A673 (cell line): ENCODE measurements at regions not wholly inside any gene's neighbourhood (a gene's known extent, or its start where the extent isn't known, plus 50 kb on each side); places are given as distances from the start of the nearest gene placed in this dataset.

ENCODE experiments used
- BruUV-seq: library from RNA; stranded (reverse); fragments of 400-500 nt; replicated peaks from 2 replicates; lab custom pipeline; 2021; lab: Mats Ljungman, UMichigan
- CTCF ChIA-PET: fragments of 300-600 bp; sonication (Branson Sonifier 250); formaldehyde crosslinking; loops from one replicate; lab custom pipeline; 2022; ENCODE audit warnings: antibody characterized with exemption; lab: Charles Lee
- POLR2A ChIA-PET: fragments of 300-600 bp; sonication (Branson Sonifier 250); formaldehyde crosslinking; loops from one replicate; lab custom pipeline; 2022; ENCODE audit warnings: antibody characterized with exemption; ENCODE audit not compliant: low non-redundant PET; lab: Charles Lee
- DNase-seq: peaks from one replicate; pipeline ENCODE4 v3.0.0-alpha.2; 2015; ENCODE audit warnings: low spot score
- H3K27ac ChIP-seq: fragments of 200-600 bp; sonication (generic); 2 replicates; pipeline ENCODE4 v1.5.1; 2016; ENCODE audit warnings: mixed run types, low read depth, mild to moderate bottlenecking, mixed read lengths, antibody characterized with exemption, low read length; ENCODE audit not compliant: poor library complexity, severe bottlenecking
- H3K27me3 ChIP-seq: fragments of 200-600 bp; sonication (generic); replicated peaks from 2 replicates; pipeline ENCODE4 v1.6.1; 2017; ENCODE audit warnings: mixed run types, low read depth, mild to moderate bottlenecking, mixed read lengths, antibody characterized with exemption, low read length; ENCODE audit not compliant: insufficient read depth, poor library complexity
- H3K36me3 ChIP-seq: fragments of 200-600 bp; sonication (generic); 2 replicates; pipeline ENCODE4 v1.6.1; 2016; ENCODE audit warnings: mixed run types, mild to moderate bottlenecking, mixed read lengths, antibody characterized with exemption, low read length; ENCODE audit not compliant: insufficient read depth, poor library complexity, severe bottlenecking
- H3K4me1 ChIP-seq: fragments of 200-600 bp; sonication (generic); 2 replicates; pipeline ENCODE4 v1.6.1; 2017; ENCODE audit warnings: mixed run types, mild to moderate bottlenecking, mixed read lengths, antibody characterized with exemption, low read length; ENCODE audit not compliant: insufficient read depth, poor library complexity, severe bottlenecking
- H3K4me3 ChIP-seq: fragments of 200-600 bp; sonication (generic); 2 replicates; pipeline ENCODE4 v1.5.1; 2016; ENCODE audit warnings: low read depth, mixed run types, mild to moderate bottlenecking, mixed read lengths, low read length; ENCODE audit not compliant: poor library complexity, severe bottlenecking
- H3K9me3 ChIP-seq: fragments of 200-600 bp; sonication (generic); 2 replicates; pipeline ENCODE4 v1.6.1; 2016; ENCODE audit warnings: mixed run types, low read depth, mild to moderate bottlenecking, mixed read lengths, antibody characterized with exemption, low read length; ENCODE audit not compliant: poor library complexity, severe bottlenecking
- CTCF ChIP-seq: fragments of 300-800, 200-600 bp; sonication (generic); conservative IDR thresholded peaks from 2 replicates; pipeline ENCODE4 v1.5.1; 2017; ENCODE audit warnings: low read depth, mild to moderate bottlenecking, antibody characterized with exemption, low read length, moderate library complexity, mixed read lengths
- EZH2 ChIP-seq: fragments of 200-600 bp; sonication (generic); IDR thresholded peaks from 2 replicates; pipeline ENCODE4 v1.6.1; 2017; ENCODE audit warnings: borderline replicate concordance, low read depth, mild to moderate bottlenecking, mixed read lengths, antibody characterized with exemption, low read length; ENCODE audit not compliant: poor library complexity, severe bottlenecking
- intact Hi-C: fragments of 100-400 bp; cut with micrococcal nuclease; formaldehyde crosslinking; loops from one replicate; pipeline ENCODE4 v1.10.0; 2022; ENCODE audit not compliant: unreplicated experiment

GRCh38 chr12:19981944-19982343 is 386.4 kb upstream of the PDE3A start:
- BruUV-seq: no TSS peak
- DNase-seq: no peak
- no peaks in the 10 kb centered on the region for H3K4me1 ChIP-seq
- H3K9me3 ChIP-seq: no peaks in the 10 kb centered on the region
- H3K36me3 ChIP-seq: no peaks in the 10 kb centered on the region
- intact Hi-C loops: no loop called here
- POLR2A ChIA-PET: no interaction called here
- TF ChIP-seq CTCF (no peak), EZH2 (no peak)
- CTCF ChIA-PET: no interaction called here
- no peak overlapping the region for H3K27ac ChIP-seq
- no peak overlapping the region for H3K4me3 ChIP-seq
- H3K27me3 ChIP-seq: no peaks in the 10 kb centered on the region

- Histone ChIP-seq H3K4me1 (peaks cover 8% of the 10 kb centered on the region), H3K27ac (no peak overlapping the region), H3K27me3 (no peaks in the 10 kb centered on the region), H3K36me3 (no peaks in the 10 kb centered on the region), H3K4me3 (no peak overlapping the region), H3K9me3 (no peaks in the 10 kb centered on the region)
- no TSS peak for BruUV-seq
- intact Hi-C loops: no loop called here
- CTCF ChIA-PET: no interaction called here
- TF ChIP-seq EZH2: no peak
- no peak for TF ChIP-seq CTCF
- DNase-seq: no peak
- POLR2A ChIA-PET: interaction anchor here (0.7 kb wide), 1 partner anchor 11 kb away, joined by 6 read pairs; no protein-coding TSS in a partner anchor
These were observed 380.3 kb upstream of the PDE3A start for GRCh38 chr12:19988001-19988400.

DNA sequence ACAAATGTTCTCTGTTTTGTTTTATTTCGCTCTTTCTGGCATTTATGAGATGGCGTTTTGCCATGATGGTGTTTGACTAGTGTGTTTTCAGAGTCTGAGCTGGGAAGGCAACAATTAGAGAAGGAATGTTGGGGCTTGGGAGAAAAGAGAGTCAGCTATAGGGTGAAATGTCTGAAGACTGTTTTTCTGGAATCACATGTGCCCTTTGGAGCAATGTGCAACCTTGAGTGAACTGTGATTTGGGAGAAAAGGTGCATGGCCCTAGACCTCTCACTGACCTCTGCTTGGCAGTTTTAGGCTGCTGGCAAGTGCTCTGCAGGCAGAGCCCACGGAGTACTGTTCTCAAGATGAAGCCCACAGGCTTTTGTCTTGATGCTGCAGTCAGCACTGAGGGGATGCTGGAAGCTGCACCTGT is 379.9 kb upstream of the PDE3A start:
- intact Hi-C loops: no loop called here
- ChIA-PET POLR2A (no interaction called here), CTCF (no interaction called here)
- no peak overlapping the region for H3K4me3 ChIP-seq
- no peak for DNase-seq
- H3K36me3 ChIP-seq: no peaks in the 10 kb centered on the region
- no TSS peak for BruUV-seq
- TF ChIP-seq EZH2 (no peak), CTCF (no peak)
- peaks cover 8% of the 10 kb centered on the region for H3K4me1 ChIP-seq
- no peak overlapping the region for H3K27ac ChIP-seq
- H3K9me3 ChIP-seq: no peaks in the 10 kb centered on the region
- no peaks in the 10 kb centered on the region for H3K27me3 ChIP-seq
